H1 (cell line): ENCODE measurements at regions not wholly inside any gene's neighbourhood (a gene's known extent, or its start where the extent isn't known, plus 50 kb on each side); places are given as distances from the start of the nearest gene placed in this dataset.
A peak's percentile ranks its signal among the peaks of the same experiment; 100 is the strongest.

Experiments
- CTCF ChIA-PET: fragments of 300-600 bp; sonication (Branson Sonifier 250); formaldehyde crosslinking; loops from one replicate; lab custom pipeline; 2021; ENCODE audit not compliant: partially characterized antibody; lab: Charles Lee
- POLR2A ChIA-PET: fragments of 300-600 bp; sonication (Branson Sonifier 250); formaldehyde crosslinking; loops from one replicate; lab custom pipeline; 2021; ENCODE audit warnings: inconsistent platforms; ENCODE audit not compliant: partially characterized antibody; lab: Charles Lee
- DNase-seq, 2 experiments: peaks; one replicate each; pipeline versions ENCODE4 v3.0.0 to v3.0.0-alpha.2; 2010 to 2022; ENCODE audit warnings: low spot score in 2 of 2, low read depth in 1 of 2, mixed read lengths in 1 of 2
- FAIRE-seq: peaks from 2 replicates; lab custom pipeline; 2011; peaks lifted over from hg19 to GRCh38; lab: Jason Lieb, UNC
- H2AFZ ChIP-seq: 2 replicates; pipeline ENCODE4 v1.8.1; 2012; ENCODE audit warnings: low read length, inconsistent platforms
- H2AK5ac ChIP-seq: 2 replicates; pipeline ENCODE4 v1.6.1; 2013; ENCODE audit warnings: low read depth, low read length
- H2BK120ac ChIP-seq: replicated peaks from 2 replicates; pipeline ENCODE3; 2013; ENCODE audit warnings: low read depth, low read length, inconsistent platforms
- H2BK12ac ChIP-seq: 2 replicates; pipeline ENCODE4 v1.6.1; 2013; ENCODE audit warnings: low read depth, low read length
- H2BK15ac ChIP-seq: 2 replicates; pipeline ENCODE4 v1.6.1; 2013; ENCODE audit warnings: low read length
- H2BK20ac ChIP-seq: 2 replicates; pipeline ENCODE4 v1.6.1; 2013; ENCODE audit warnings: low read length
- H2BK5ac ChIP-seq: 2 replicates; pipeline ENCODE4 v1.6.1; 2013; ENCODE audit warnings: low read depth, low read length
- H3K14ac ChIP-seq: 2 replicates; pipeline ENCODE4 v1.6.1; 2013; ENCODE audit warnings: inconsistent platforms; ENCODE audit not compliant: insufficient read length
- H3K18ac ChIP-seq: 2 replicates; pipeline ENCODE4 v1.6.1; 2013; ENCODE audit warnings: low read length; ENCODE audit errors: extremely low read depth
- H3K23ac ChIP-seq: 2 replicates; pipeline ENCODE4 v1.6.1; 2013; ENCODE audit warnings: inconsistent platforms; ENCODE audit not compliant: insufficient read length
- H3K23me2 ChIP-seq: 2 replicates; pipeline ENCODE4 v1.6.1; 2013; ENCODE audit warnings: low read depth, low read length
- H3K27ac ChIP-seq: 2 replicates; pipeline ENCODE4 v1.6.1; 2011; ENCODE audit warnings: low read depth, low read length, inconsistent platforms
- H3K27me3 ChIP-seq, 4 experiments: replicated peaks in 1 of 4; 1 replicate in 1 of 4; 2 replicates in 3 of 4; pipeline versions ENCODE4 v1.6.1 to v1.8.1; 2011 to 2013; ENCODE audit warnings: low read length in 3 of 4, mild to moderate bottlenecking in 3 of 4, inconsistent platforms in 2 of 4, mixed read lengths in 2 of 4, moderate library complexity in 1 of 4; ENCODE audit not compliant: control insufficient read depth in 3 of 4, insufficient read depth in 3 of 4; ENCODE audit errors: extremely low read depth in 1 of 4
- H3K36me3 ChIP-seq, 4 experiments: 2 replicates each; pipeline versions ENCODE4 v1.6.1 to v1.8.1; 2011 to 2013; ENCODE audit warnings: mild to moderate bottlenecking in 4 of 4, low read length in 3 of 4, moderate library complexity in 2 of 4, control low read depth in 1 of 4, inconsistent platforms in 1 of 4; ENCODE audit not compliant: insufficient read depth in 4 of 4, control insufficient read depth in 2 of 4
- H3K4ac ChIP-seq: replicated peaks from 2 replicates; pipeline ENCODE3; 2013; ENCODE audit warnings: low read length, low read depth, mixed read lengths, inconsistent platforms; ENCODE audit not compliant: insufficient read length
- H3K4me1 ChIP-seq, 4 experiments: replicated peaks in 1 of 4; 1 replicate in 1 of 4; 2 replicates in 3 of 4; pipeline versions ENCODE4 v1.6.1 to v1.8.1; 2011 to 2013; ENCODE audit warnings: low read length in 3 of 4, inconsistent platforms in 2 of 4, mixed read lengths in 1 of 4; ENCODE audit not compliant: insufficient read depth in 4 of 4, control insufficient read depth in 3 of 4
- H3K4me2 ChIP-seq, 2 experiments: 2 replicates each; pipeline versions ENCODE4 v1.6.1 to v1.8.1; 2011 to 2013; ENCODE audit warnings: low read depth in 2 of 2, low read length in 2 of 2, control low read depth in 1 of 2, inconsistent platforms in 1 of 2, mild to moderate bottlenecking in 1 of 2; ENCODE audit not compliant: insufficient read depth in 1 of 2
- H3K4me3 ChIP-seq, 4 experiments: fragments of 200-600, 300-600 bp in 1 of 4; sonication (generic), shearing (Covaris generic), sonication (Bioruptor Twin) in 1 of 4; 2 replicates each; pipeline versions ENCODE4 v1.5.1 to v1.8.1; 2011 to 2016; ENCODE audit warnings: low read length in 4 of 4, low read depth in 3 of 4, control low read depth in 2 of 4, inconsistent platforms in 2 of 4, mild to moderate bottlenecking in 2 of 4, mixed read lengths in 1 of 4, moderate library complexity in 1 of 4; ENCODE audit not compliant: insufficient read depth in 2 of 4; ENCODE audit errors: extremely low read depth in 1 of 4
- H3K56ac ChIP-seq: replicated peaks from 2 replicates; pipeline ENCODE3; 2013; ENCODE audit warnings: low read depth, mild to moderate bottlenecking, mixed read lengths, low read length, inconsistent platforms; ENCODE audit not compliant: insufficient read length
- H3K79me1 ChIP-seq: 2 replicates; pipeline ENCODE4 v1.6.1; 2013; ENCODE audit warnings: low read depth, low read length, control low read depth
- H3K79me2 ChIP-seq, 2 experiments: 2 replicates each; pipeline versions ENCODE4 v1.6.1 to v1.8.1; 2012 to 2013; ENCODE audit warnings: low read length in 2 of 2, mild to moderate bottlenecking in 2 of 2, inconsistent platforms in 1 of 2; ENCODE audit not compliant: insufficient read depth in 2 of 2, control insufficient read depth in 1 of 2
- H3K9ac ChIP-seq, 4 experiments: replicated peaks in 1 of 4; 1 replicate in 1 of 4; 2 replicates in 3 of 4; pipeline versions ENCODE4 v1.6.1 to v1.8.1; 2011 to 2013; ENCODE audit warnings: low read depth in 3 of 4, low read length in 3 of 4, control low read depth in 2 of 4, mild to moderate bottlenecking in 2 of 4, moderate library complexity in 2 of 4, inconsistent platforms in 1 of 4; ENCODE audit errors: extremely low read depth in 1 of 4
- H3K9me3 ChIP-seq, 2 experiments: 2 replicates each; pipeline versions ENCODE4 v1.6.1 to v1.8.1; 2012 to 2013; ENCODE audit warnings: mild to moderate bottlenecking in 2 of 2, moderate library complexity in 2 of 2, control low read depth in 1 of 2, inconsistent platforms in 1 of 2, low read depth in 1 of 2, low read length in 1 of 2, mixed read lengths in 1 of 2; ENCODE audit not compliant: insufficient read depth in 2 of 2
- H4K20me1 ChIP-seq, 2 experiments: replicated peaks in 1 of 2; 2 replicates each; pipeline versions ENCODE3 to v1.8.1; 2011 to 2013; ENCODE audit warnings: inconsistent platforms in 2 of 2, low read length in 2 of 2, mild to moderate bottlenecking in 1 of 2; ENCODE audit not compliant: insufficient read depth in 2 of 2, control insufficient read depth in 1 of 2
- H4K5ac ChIP-seq: 2 replicates; pipeline ENCODE4 v1.6.1; 2013; ENCODE audit warnings: low read length, low read depth, mixed read lengths, inconsistent platforms; ENCODE audit not compliant: insufficient read length
- H4K8ac ChIP-seq: 2 replicates; pipeline ENCODE4 v1.8.0; 2013; ENCODE audit warnings: mild to moderate bottlenecking, moderate library complexity, low read length, inconsistent platforms; ENCODE audit not compliant: insufficient read depth; ENCODE audit errors: extremely low read depth
- H4K91ac ChIP-seq: replicated peaks from 2 replicates; pipeline ENCODE3; 2013; ENCODE audit warnings: low read length, mixed read lengths, inconsistent platforms; ENCODE audit not compliant: insufficient read length
- ATF3 ChIP-seq: IDR thresholded peaks from 2 replicates; pipeline ENCODE4 v1.6.1; 2011; ENCODE audit warnings: low read depth, mild to moderate bottlenecking, low read length; ENCODE audit not compliant: insufficient read depth
- BACH1 ChIP-seq: IDR thresholded peaks from 2 replicates; pipeline ENCODE4 v1.6.1; 2012; ENCODE audit warnings: low read length, improper control_type of control experiment
- CHD1 ChIP-seq: IDR thresholded peaks from 2 replicates; pipeline ENCODE4 v1.6.1; 2012; ENCODE audit warnings: low read depth, low read length, improper control_type of control experiment
- NANOG ChIP-seq: IDR thresholded peaks from 2 replicates; pipeline ENCODE4 v1.6.1; 2011; ENCODE audit warnings: low read length, low read depth, mild to moderate bottlenecking, inconsistent platforms; ENCODE audit not compliant: insufficient read depth, poor library complexity, severe bottlenecking
- POLR2A ChIP-seq, 2 experiments: IDR thresholded peaks; 1 replicate in 1 of 2; 2 replicates in 1 of 2; pipeline ENCODE4 v1.6.1; 2011; ENCODE audit warnings: low read depth in 2 of 2, low read length in 2 of 2, mild to moderate bottlenecking in 2 of 2; ENCODE audit errors: control extremely low read depth in 1 of 2
- POLR2AphosphoS5 ChIP-seq: IDR thresholded peaks from 2 replicates; pipeline ENCODE4 v1.6.1; 2011; ENCODE audit warnings: low read depth, low read length
- SAP30 ChIP-seq: fragments of 300-600 bp; sonication (generic); IDR thresholded peaks from 2 replicates; pipeline ENCODE4 v1.7.1; 2012; ENCODE audit warnings: low read length, moderate library complexity, mild to moderate bottlenecking, inconsistent platforms; ENCODE audit not compliant: insufficient read depth, insufficient replicate concordance
- SP1 ChIP-seq: IDR thresholded peaks from 2 replicates; pipeline ENCODE4 v1.6.1; 2011; ENCODE audit warnings: low read depth, low read length
- SRF ChIP-seq: IDR thresholded peaks from 2 replicates; pipeline ENCODE4 v1.6.1; 2011; ENCODE audit warnings: mild to moderate bottlenecking, low read depth, low read length, moderate library complexity
- TAF1 ChIP-seq: IDR thresholded peaks from 2 replicates; pipeline ENCODE4 v1.6.1; 2011; ENCODE audit warnings: mild to moderate bottlenecking, low read depth, low read length
- TEAD4 ChIP-seq: IDR thresholded peaks from 2 replicates; pipeline ENCODE4 v1.6.1; 2012; ENCODE audit warnings: low read depth, low read length, inconsistent platforms, mixed read lengths
- YY1 ChIP-seq: IDR thresholded peaks from 2 replicates; pipeline ENCODE4 v1.6.1; 2011; ENCODE audit warnings: low read depth, mild to moderate bottlenecking, low read length
- WGBS, 2 experiments: shearing (Covaris generic) in 1 of 2; methylation state at CpG; one replicate each; pipeline versions ENCODE4 v1.1.6 to v1.1.7; 2013 to 2015; ENCODE audit warnings: low lambda C conversion rate in 2 of 2, mixed read lengths in 2 of 2, inconsistent platforms in 1 of 2, low coverage in 1 of 2, missing lambda C conversion rate in 1 of 2; ENCODE audit not compliant: insufficient replicate concordance in 2 of 2, insufficient coverage in 1 of 2, insufficient read length in 1 of 2; ENCODE audit errors: extremely low coverage in 1 of 2, missing lambda C conversion rate in 1 of 2; 5-methylcytosine and 5-hydroxymethylcytosine counted together

GRCh38 chr4:16993956-16994840 lies 95.8 kb upstream of the LDB2 start:
- peaks cover 0 to 2% (median 0%) of the 10 kb centered on the region in 4 experiments; a peak in 1 of 7 replicates for H3K27me3 ChIP-seq
- no peak overlapping the region for H2AFZ ChIP-seq
- H3K56ac ChIP-seq = no peak overlapping the region
- no peak overlapping the region for H3K27ac ChIP-seq
- H2BK15ac ChIP-seq = 0 out of 2 replicates have a peak overlapping the region, but pooled peaks have one; percentile 14
- no peaks in the 10 kb centered on the region for H4K20me1 ChIP-seq
- peak overlapping the region; percentile 48; the same call in 1 of the 2 replicates for H3K18ac ChIP-seq
- H3K4me2 ChIP-seq = no peak overlapping the region; a peak in 1 of 4 replicates
- H3K4ac ChIP-seq = no peak overlapping the region
- no peaks in the 10 kb centered on the region for H3K79me1 ChIP-seq
- H3K36me3 ChIP-seq = no peaks in the 10 kb centered on the region; a peak in 1 of 8 replicates
- FAIRE-seq (peak; percentile 39), DNase-seq (no peak)
- H3K23me2 ChIP-seq = no peaks in the 10 kb centered on the region
- POLR2A ChIA-PET = no interaction called here
- peak overlapping the region; percentile 68; the same call in 1 of the 2 replicates for H2BK5ac ChIP-seq
- H2BK20ac ChIP-seq = peak overlapping the region; percentile 73; the same call in 1 of the 2 replicates
- peak overlapping the region; percentile 11 for H4K91ac ChIP-seq
- H2BK12ac ChIP-seq = no peak overlapping the region; the same call in 1 of the 2 replicates
- H3K4me3 ChIP-seq = no peak overlapping the region
- H3K9ac ChIP-seq = no peak overlapping the region
- WGBS, 2 experiments = 60% methylated on average over 5 of the region's 5 CpGs; no CpG with 5 or more reads in 1 of the 2 experiments
- H2BK120ac ChIP-seq = no peak overlapping the region
- H3K9me3 ChIP-seq = 0 out of 4 replicates have a peak, but pooled peaks cover 0 to 4% of the 10 kb centered on the region in 2 experiments
- no peak overlapping the region for H3K14ac ChIP-seq
- no peak overlapping the region for H4K5ac ChIP-seq
- no peak overlapping the region for H3K23ac ChIP-seq
- no peaks in the 10 kb centered on the region; a peak in 1 of 4 replicates for H3K79me2 ChIP-seq
- H3K4me1 ChIP-seq = peaks cover 2 to 19% (median 10%) of the 10 kb centered on the region in 4 experiments
- no peak overlapping the region for H4K8ac ChIP-seq
- CTCF ChIA-PET = interaction anchor here (1.2 kb wide), 1 partner anchor 118 kb away, joined by 3 read pairs; no protein-coding TSS in a partner anchor
- peak overlapping the region; percentile 76; the same call in 1 of the 2 replicates for H2AK5ac ChIP-seq
- TF ChIP-seq POLR2A (IDR thresholded peaks at IDR 0.05; ENCODE audit: control extremely low read depth in 1 of 2, low read depth in 2 of 2, low read length in 2 of 2) = peak in 1 of 2 experiments; percentile 49; a peak in 1 of 3 replicates
- TF ChIP-seq SRF = no peak
- no peak for TF ChIP-seq ATF3
- TF ChIP-seq YY1 = no peak
- no peak for TF ChIP-seq POLR2AphosphoS5
- no peak for TF ChIP-seq TAF1
- TF ChIP-seq SP1 = no peak
- no peak for TF ChIP-seq SAP30
- TF ChIP-seq TEAD4 = no peak
- TF ChIP-seq CHD1 = no peak
- TF ChIP-seq BACH1 = no peak
- peak; percentile 54 for TF ChIP-seq NANOG
